OCI-LY1 (cell line): ENCODE measurements at regions not wholly inside any gene's neighbourhood (a gene's known extent, or its start where the extent isn't known, plus 50 kb on each side); places are given as distances from the start of the nearest gene placed in this dataset.

Experiments
- CTCF ChIP-seq: fragments of 200-600 bp; sonication (generic), shearing (Covaris generic); IDR thresholded peaks from 2 replicates; pipeline ENCODE4 v1.5.1; 2017; ENCODE audit warnings: mild to moderate bottlenecking, antibody characterized with exemption, low read length, moderate library complexity, mixed read lengths
- EZH2 ChIP-seq: fragments of 200-600 bp; sonication (generic), shearing (Covaris generic); IDR thresholded peaks from 2 replicates; pipeline ENCODE4 v1.8.0; 2017; ENCODE audit warnings: borderline replicate concordance, mixed run types, mild to moderate bottlenecking, antibody characterized with exemption, low read length, moderate library complexity, mixed read lengths

GRCh38 chr6:98695091-98695801 lies 139.1 kb upstream of the POU3F2 start:
- TF ChIP-seq CTCF = no peak
- TF ChIP-seq EZH2 = no peak
